ENCODE measurements at regions not wholly inside any gene's neighbourhood (a gene's known extent, or its start where the extent isn't known, plus 50 kb on each side); places are given as distances from the start of the nearest gene placed in this dataset.

GRCh38 chr12:31217356-31218130 lies 108.4 kb downstream of the SINHCAF start:
- no peak for TF ChIP-seq CTCF (IDR thresholded peaks at IDR 0.05)
- TF ChIP-seq POLR2A (IDR thresholded peaks at IDR 0.05) = no peak
